ENCODE measurements at regions not wholly inside any gene's neighbourhood (a gene's known extent, or its start where the extent isn't known, plus 50 kb on each side); places are given as distances from the start of the nearest gene placed in this dataset.

- no peak for TF ChIP-seq CTCF (CRISPR knock-in tag; IDR thresholded peaks at IDR 0.05)
- TF ChIP-seq POLR2AphosphoS2 (IDR thresholded peaks at IDR 0.05; ENCODE audit: low read depth, low read length) = no peak
- no peak for TF ChIP-seq POLR2A (IDR thresholded peaks at IDR 0.05; ENCODE audit: insufficient read depth in 1 of 2, low read depth in 2 of 2, low read length in 2 of 2)
- TF ChIP-seq IKZF4 (CRISPR knock-in tag; IDR thresholded peaks at IDR 0.05; ENCODE audit: borderline replicate concordance, low read depth, not compliant biosample characterization) = no peak
- no peak for TF ChIP-seq ZNF761 (CRISPR knock-in tag; conservative IDR thresholded peaks at IDR 0.05)
- no peak for TF ChIP-seq PHF8 (CRISPR knock-in tag; IDR thresholded peaks at IDR 0.05)
Measured at GRCh38 chr2:19710230-19710629, 191.6 kb downstream of the TTC32 start.

Measured in HepG2 (cell line).